Upper lobe of left lung (tissue), 4 donors: ENCODE measurements at regions not wholly inside any gene's neighbourhood (a gene's known extent, or its start where the extent isn't known, plus 50 kb on each side); places are given as distances from the start of the nearest gene placed in this dataset.

Experiments
- CTCF ChIP-seq, 6 experiments: fragments of 450-650 bp in 4 of 6; fragments of 200-600 bp in 2 of 6; sonication (generic) in 2 of 6; IDR thresholded peaks; one replicate each; pipeline ENCODE4 v1.5.1; 2016 to 2019; ENCODE audit warnings: antibody characterized with exemption in 6 of 6
- EP300 ChIP-seq, 4 donors: sonication (generic); formaldehyde crosslinking; IDR thresholded peaks; one replicate each; pipeline ENCODE4 v1.5.1; 2017; ENCODE audit warnings: antibody characterized with exemption in 4 of 4, control low read depth in 2 of 4

DNA sequence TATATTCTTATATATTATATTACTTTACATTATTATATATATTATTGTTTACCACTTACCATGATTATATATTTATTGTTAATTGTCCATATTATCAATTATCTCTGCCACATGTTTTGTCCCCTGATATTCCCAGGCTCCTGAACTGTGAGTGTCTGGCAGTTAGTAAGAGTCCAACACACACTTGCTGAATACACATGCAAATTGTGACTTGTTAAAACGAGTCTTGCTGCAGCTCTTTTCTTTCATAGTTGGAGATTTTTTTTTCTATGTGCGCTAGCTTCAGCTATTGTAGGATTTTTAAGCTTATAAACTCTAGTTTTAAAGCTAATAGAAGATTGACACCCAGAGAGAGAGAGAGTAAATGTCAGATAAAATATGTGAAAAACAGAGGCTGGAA lies 207.8 kb upstream of the FAM3C start:
- TF ChIP-seq CTCF (IDR thresholded peaks at IDR 0.05): no peak
- no peak for TF ChIP-seq EP300 (IDR thresholded peaks at IDR 0.05)
